ENCODE measurements at regions not wholly inside any gene's neighbourhood (a gene's known extent, or its start where the extent isn't known, plus 50 kb on each side); places are given as distances from the start of the nearest gene placed in this dataset.

- TF ChIP-seq ZFX (IDR thresholded peaks at IDR 0.05): no peak
- TF ChIP-seq REST (IDR thresholded peaks at IDR 0.05; ENCODE audit: low read depth): no peak
- TF ChIP-seq POLR2A (IDR thresholded peaks at IDR 0.05; ENCODE audit: borderline replicate concordance, extremely low read depth, insufficient read depth, insufficient read length): no peak
- no peak for TF ChIP-seq CTCF (IDR thresholded peaks at IDR 0.05 in 2 of 3, conservative IDR thresholded peaks at IDR 0.05 in 1 of 3; ENCODE audit: borderline replicate concordance in 1 of 3, insufficient read depth in 1 of 3, low read depth in 2 of 3, low read length in 2 of 3)
- TF ChIP-seq YY1 (IDR thresholded peaks at IDR 0.05; ENCODE audit: extremely low read depth, insufficient replicate concordance, low read depth, low read length): no peak
- no peak for TF ChIP-seq FOSL1 (IDR thresholded peaks at IDR 0.05; ENCODE audit: low read depth)
- TF ChIP-seq RAD21 (IDR thresholded peaks at IDR 0.05; ENCODE audit: low read depth): no peak
- TF ChIP-seq JUND (IDR thresholded peaks at IDR 0.05): no peak
- no peak for TF ChIP-seq SP1 (IDR thresholded peaks at IDR 0.05; ENCODE audit: low read depth)
- no peak for TF ChIP-seq ZBTB33 (IDR thresholded peaks at IDR 0.05; ENCODE audit: extremely low read depth, insufficient replicate concordance, low read length)
- TF ChIP-seq POLR2AphosphoS5 (IDR thresholded peaks at IDR 0.05; ENCODE audit: low read depth, low read length): no peak
- TF ChIP-seq ATF3 (IDR thresholded peaks at IDR 0.05): no peak
- no peak for TF ChIP-seq EZH2phosphoT487 (IDR thresholded peaks at IDR 0.05; ENCODE audit: borderline replicate concordance)
- no peak for TF ChIP-seq SIN3A (IDR thresholded peaks at IDR 0.05; ENCODE audit: low read depth)
Observed at GRCh38 chr3:188062216-188062615, 91.7 kb upstream of the LPP start.

Measured in HCT116 (cell line).